KOPT-K1 (cell line): ENCODE measurements at regions not wholly inside any gene's neighbourhood (a gene's known extent, or its start where the extent isn't known, plus 50 kb on each side); places are given as distances from the start of the nearest gene placed in this dataset.

Experiments
- H3K27ac ChIP-seq: fragments of 200-600 bp; sonication (generic); 2 replicates; pipeline ENCODE4 v1.5.1; 2016; ENCODE audit warnings: antibody characterized with exemption, mild to moderate bottlenecking, low read depth, low read length; ENCODE audit not compliant: poor library complexity, severe bottlenecking
- H3K36me3 ChIP-seq: fragments of 200-600 bp; sonication (generic); 2 replicates; pipeline ENCODE4 v1.5.1; 2017; ENCODE audit warnings: antibody characterized with exemption, mild to moderate bottlenecking, low read length, moderate library complexity; ENCODE audit not compliant: insufficient read depth
- H3K9me3 ChIP-seq: fragments of 200-600 bp; sonication (generic); 2 replicates; pipeline ENCODE4 v1.5.1; 2017; ENCODE audit warnings: antibody characterized with exemption, low read length, mild to moderate bottlenecking; ENCODE audit not compliant: insufficient read depth, poor library complexity, severe bottlenecking

GRCh38 chr2:198715302-198715835 lies 742.4 kb downstream of the SATB2 start:
- Histone ChIP-seq H3K9me3 (no peaks in the 10 kb centered on the region), H3K36me3 (no peaks in the 10 kb centered on the region), H3K27ac (no peak overlapping the region)

GRCh38 chr2:198712485-198712884 lies 745.3 kb downstream of the SATB2 start:
- Histone ChIP-seq H3K36me3 (no peaks in the 10 kb centered on the region), H3K9me3 (no peaks in the 10 kb centered on the region), H3K27ac (no peak overlapping the region)

- Histone ChIP-seq H3K9me3 (no peaks in the 10 kb centered on the region), H3K27ac (no peak overlapping the region), H3K36me3 (no peaks in the 10 kb centered on the region)
Measured at GRCh38 chr2:198711484-198711883, 746.3 kb downstream of the SATB2 start.

GRCh38 chr2:198710562-198710961 lies 747.2 kb downstream of the SATB2 start:
- Histone ChIP-seq H3K9me3 (no peaks in the 10 kb centered on the region), H3K36me3 (no peaks in the 10 kb centered on the region), H3K27ac (no peak overlapping the region)

GRCh38 chr2:198706476-198707082 lies 751.2 kb downstream of the SATB2 start:
- no peaks in the 10 kb centered on the region for H3K9me3 ChIP-seq
- H3K36me3 ChIP-seq, result no peaks in the 10 kb centered on the region
- H3K27ac ChIP-seq, result no peak overlapping the region

GRCh38 chr2:198703281-198703680 lies 754.5 kb downstream of the SATB2 start:
- H3K36me3 ChIP-seq, result no peaks in the 10 kb centered on the region
- H3K9me3 ChIP-seq, result no peaks in the 10 kb centered on the region
- H3K27ac ChIP-seq, result no peak overlapping the region

GRCh38 chr2:198702796-198703195 lies 754.9 kb downstream of the SATB2 start:
- H3K9me3 ChIP-seq, result no peaks in the 10 kb centered on the region
- H3K27ac ChIP-seq, result no peak overlapping the region
- no peaks in the 10 kb centered on the region for H3K36me3 ChIP-seq

GRCh38 chr2:198701481-198701880 lies 756.3 kb downstream of the SATB2 start:
- no peaks in the 10 kb centered on the region for H3K9me3 ChIP-seq
- H3K27ac ChIP-seq, result no peak overlapping the region
- no peaks in the 10 kb centered on the region for H3K36me3 ChIP-seq

GRCh38 chr2:198700319-198700718 lies 757.4 kb downstream of the SATB2 start:
- Histone ChIP-seq H3K27ac (no peak overlapping the region), H3K9me3 (no peaks in the 10 kb centered on the region), H3K36me3 (no peaks in the 10 kb centered on the region)

- Histone ChIP-seq H3K9me3 (no peaks in the 10 kb centered on the region), H3K27ac (no peak overlapping the region), H3K36me3 (no peaks in the 10 kb centered on the region)
Measured at GRCh38 chr2:198698230-198698629, 759.5 kb downstream of the SATB2 start.

- H3K27ac ChIP-seq, result no peak overlapping the region
- no peaks in the 10 kb centered on the region for H3K36me3 ChIP-seq
- no peaks in the 10 kb centered on the region for H3K9me3 ChIP-seq
Measured at GRCh38 chr2:198697794-198698193, 759.9 kb downstream of the SATB2 start.

GRCh38 chr2:198697218-198697617 lies 760.5 kb downstream of the SATB2 start:
- H3K9me3 ChIP-seq, result no peaks in the 10 kb centered on the region
- H3K27ac ChIP-seq, result no peak overlapping the region
- H3K36me3 ChIP-seq, result no peaks in the 10 kb centered on the region

- Histone ChIP-seq H3K9me3 (no peaks in the 10 kb centered on the region), H3K27ac (no peak overlapping the region), H3K36me3 (no peaks in the 10 kb centered on the region)
Measured at GRCh38 chr2:198695879-198696278, 761.9 kb downstream of the SATB2 start.

- Histone ChIP-seq H3K36me3 (no peaks in the 10 kb centered on the region), H3K9me3 (no peaks in the 10 kb centered on the region), H3K27ac (no peak overlapping the region)
Measured at GRCh38 chr2:198692907-198693510, 764.7 kb downstream of the SATB2 start.

- no peaks in the 10 kb centered on the region for H3K9me3 ChIP-seq
- H3K36me3 ChIP-seq, result no peaks in the 10 kb centered on the region
- no peak overlapping the region for H3K27ac ChIP-seq
Measured at GRCh38 chr2:198691236-198691635, 766.5 kb downstream of the SATB2 start.

GRCh38 chr2:198664321-198664720 lies 793.4 kb downstream of the SATB2 start:
- no peaks in the 10 kb centered on the region for H3K36me3 ChIP-seq
- H3K27ac ChIP-seq, result no peak overlapping the region
- no peaks in the 10 kb centered on the region for H3K9me3 ChIP-seq
